SU-DHL-6 (cell line): ENCODE measurements at regions not wholly inside any gene's neighbourhood (a gene's known extent, or its start where the extent isn't known, plus 50 kb on each side); places are given as distances from the start of the nearest gene placed in this dataset.

ENCODE experiments used
- EZH2phosphoT487 ChIP-seq: fragments of 200-600 bp; sonication (generic), shearing (Covaris generic); conservative IDR thresholded peaks from 2 replicates; pipeline ENCODE4 v1.6.1; 2018; ENCODE audit warnings: mild to moderate bottlenecking, antibody characterized with exemption, low read length, moderate library complexity, mixed read lengths
- TF ChIP-seq, protein P1 (sequence below): fragments of 200-600 bp; sonication (generic); IDR thresholded peaks from one replicate; pipeline ENCODE4 v1.5.1; 2017; ENCODE audit warnings: antibody characterized with exemption, mild to moderate bottlenecking, low read length, moderate library complexity; ENCODE audit not compliant: insufficient read depth, poor library complexity, severe bottlenecking

DNA sequence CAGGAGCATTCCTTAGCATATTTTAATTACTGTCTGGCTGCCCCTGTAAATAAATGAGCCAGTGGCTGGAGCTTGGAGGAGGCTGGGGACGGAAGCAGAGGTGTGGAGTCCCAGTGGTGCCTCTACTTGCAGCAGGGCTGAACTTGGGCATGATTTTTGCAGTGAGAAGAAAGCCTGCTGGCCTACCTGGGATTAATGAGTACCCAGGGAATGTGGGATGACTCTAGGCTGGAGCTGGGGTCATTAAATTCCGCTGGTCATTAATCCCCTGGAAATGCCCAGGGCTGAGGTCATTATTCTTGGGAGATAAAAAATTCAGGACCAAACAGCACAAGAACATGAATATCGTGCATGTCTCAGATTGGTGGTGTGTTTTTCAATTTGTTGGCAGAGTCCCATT, 753.3 kb downstream of the VRK1 start:
- TF ChIP-seq, protein P1, sequence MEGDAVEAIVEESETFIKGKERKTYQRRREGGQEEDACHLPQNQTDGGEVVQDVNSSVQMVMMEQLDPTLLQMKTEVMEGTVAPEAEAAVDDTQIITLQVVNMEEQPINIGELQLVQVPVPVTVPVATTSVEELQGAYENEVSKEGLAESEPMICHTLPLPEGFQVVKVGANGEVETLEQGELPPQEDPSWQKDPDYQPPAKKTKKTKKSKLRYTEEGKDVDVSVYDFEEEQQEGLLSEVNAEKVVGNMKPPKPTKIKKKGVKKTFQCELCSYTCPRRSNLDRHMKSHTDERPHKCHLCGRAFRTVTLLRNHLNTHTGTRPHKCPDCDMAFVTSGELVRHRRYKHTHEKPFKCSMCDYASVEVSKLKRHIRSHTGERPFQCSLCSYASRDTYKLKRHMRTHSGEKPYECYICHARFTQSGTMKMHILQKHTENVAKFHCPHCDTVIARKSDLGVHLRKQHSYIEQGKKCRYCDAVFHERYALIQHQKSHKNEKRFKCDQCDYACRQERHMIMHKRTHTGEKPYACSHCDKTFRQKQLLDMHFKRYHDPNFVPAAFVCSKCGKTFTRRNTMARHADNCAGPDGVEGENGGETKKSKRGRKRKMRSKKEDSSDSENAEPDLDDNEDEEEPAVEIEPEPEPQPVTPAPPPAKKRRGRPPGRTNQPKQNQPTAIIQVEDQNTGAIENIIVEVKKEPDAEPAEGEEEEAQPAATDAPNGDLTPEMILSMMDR: no peak
- TF ChIP-seq EZH2phosphoT487: no peak
